ENCODE measurements at regions not wholly inside any gene's neighbourhood (a gene's known extent, or its start where the extent isn't known, plus 50 kb on each side); places are given as distances from the start of the nearest gene placed in this dataset.

DNA sequence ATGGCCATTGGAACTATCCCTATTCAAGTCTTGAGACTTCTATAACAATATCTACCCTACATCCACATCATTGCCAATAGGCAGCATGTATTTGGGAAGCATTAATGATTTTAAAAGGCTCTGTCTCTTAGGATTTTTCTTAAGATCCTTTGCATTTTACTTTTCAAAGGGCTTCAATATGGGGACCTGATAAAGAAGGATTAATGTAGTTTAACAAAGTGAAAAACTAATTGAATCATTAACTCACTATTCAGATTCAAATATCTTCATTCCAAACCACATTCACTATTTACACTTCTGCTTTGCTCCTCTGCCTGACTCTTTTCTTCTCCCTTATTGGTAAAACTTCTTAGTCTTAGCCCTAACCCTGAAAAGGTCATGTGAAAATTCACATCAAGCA lies 333.0 kb downstream of the EPHA7 start:
- CTCF ChIA-PET = no interaction called here

DNA sequence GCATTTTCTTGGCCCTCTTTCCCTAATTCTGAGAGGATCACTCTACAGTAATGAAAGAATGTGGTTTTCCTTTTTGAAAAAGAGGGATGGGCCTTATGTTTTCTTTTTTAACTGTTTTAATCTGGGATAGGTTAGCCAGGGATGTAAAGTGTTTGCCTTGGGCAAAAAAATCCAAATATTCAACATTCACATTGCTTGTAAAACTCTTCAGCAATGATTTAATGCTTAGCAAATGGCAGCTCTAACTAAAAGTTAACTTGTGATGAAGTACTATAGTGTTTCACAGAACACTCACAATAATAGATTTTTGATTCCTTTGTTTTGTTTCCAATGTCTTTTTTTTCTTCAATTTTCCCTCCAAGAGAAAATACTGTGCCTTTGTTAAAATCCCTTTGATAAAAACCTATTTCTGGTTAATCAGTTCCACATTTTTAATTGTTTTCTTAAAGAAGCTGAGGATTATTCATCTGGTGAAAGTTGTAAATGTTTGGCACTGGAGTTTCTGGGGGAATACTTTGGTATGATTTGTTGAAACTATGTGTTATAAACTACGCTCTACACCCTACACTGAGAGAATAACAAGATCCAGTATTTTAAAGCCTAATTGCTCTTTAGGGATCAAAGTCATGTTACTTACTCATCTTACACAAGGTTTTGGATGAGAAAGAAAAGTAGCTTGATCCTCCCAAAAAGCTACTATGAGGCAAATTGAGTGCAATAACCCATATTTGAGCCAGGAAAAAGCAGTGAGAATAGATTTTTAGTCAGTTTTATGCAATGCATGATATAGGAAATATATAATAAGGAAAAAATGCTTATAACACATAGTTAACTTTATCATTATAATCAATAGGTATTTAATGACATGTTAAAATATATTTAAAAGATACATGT lies 335.8 kb downstream of the EPHA7 start:
- BruUV-seq (replicated peaks) = no TSS peak
- H3K36me3 ChIP-seq (ENCODE audit: insufficient read depth, low read length, poor library complexity, severe bottlenecking) = no peaks in the 10 kb centered on the region
- H3K27ac ChIP-seq (ENCODE audit: low read depth, low read length, poor library complexity, severe bottlenecking) = no peak overlapping the region
- H3K27me3 ChIP-seq (replicated peaks; ENCODE audit: insufficient read depth, low read depth, low read length, poor library complexity) = no peaks in the 10 kb centered on the region
- ChIA-PET POLR2A (ENCODE audit: low non-redundant PET) (no interaction called here), CTCF (no interaction called here)
- intact Hi-C loops (cut with micrococcal nuclease; ENCODE audit: unreplicated experiment) = no loop called here
- no peak for DNase-seq (ENCODE audit: low spot score)
- H3K4me3 ChIP-seq (ENCODE audit: low read depth, low read length, poor library complexity, severe bottlenecking) = no peak overlapping the region
- TF ChIP-seq EZH2 (IDR thresholded peaks at IDR 0.05; ENCODE audit: borderline replicate concordance, low read depth, low read length, poor library complexity, severe bottlenecking) = no peak
- TF ChIP-seq, protein P1, sequence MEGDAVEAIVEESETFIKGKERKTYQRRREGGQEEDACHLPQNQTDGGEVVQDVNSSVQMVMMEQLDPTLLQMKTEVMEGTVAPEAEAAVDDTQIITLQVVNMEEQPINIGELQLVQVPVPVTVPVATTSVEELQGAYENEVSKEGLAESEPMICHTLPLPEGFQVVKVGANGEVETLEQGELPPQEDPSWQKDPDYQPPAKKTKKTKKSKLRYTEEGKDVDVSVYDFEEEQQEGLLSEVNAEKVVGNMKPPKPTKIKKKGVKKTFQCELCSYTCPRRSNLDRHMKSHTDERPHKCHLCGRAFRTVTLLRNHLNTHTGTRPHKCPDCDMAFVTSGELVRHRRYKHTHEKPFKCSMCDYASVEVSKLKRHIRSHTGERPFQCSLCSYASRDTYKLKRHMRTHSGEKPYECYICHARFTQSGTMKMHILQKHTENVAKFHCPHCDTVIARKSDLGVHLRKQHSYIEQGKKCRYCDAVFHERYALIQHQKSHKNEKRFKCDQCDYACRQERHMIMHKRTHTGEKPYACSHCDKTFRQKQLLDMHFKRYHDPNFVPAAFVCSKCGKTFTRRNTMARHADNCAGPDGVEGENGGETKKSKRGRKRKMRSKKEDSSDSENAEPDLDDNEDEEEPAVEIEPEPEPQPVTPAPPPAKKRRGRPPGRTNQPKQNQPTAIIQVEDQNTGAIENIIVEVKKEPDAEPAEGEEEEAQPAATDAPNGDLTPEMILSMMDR (conservative IDR thresholded peaks at IDR 0.05; ENCODE audit: low read depth, low read length) = no peak
- no peaks in the 10 kb centered on the region for H3K9me3 ChIP-seq (ENCODE audit: low read depth, low read length, poor library complexity, severe bottlenecking)
- H3K4me1 ChIP-seq (ENCODE audit: insufficient read depth, low read length, poor library complexity, severe bottlenecking) = peaks cover 36% of the 10 kb centered on the region

More for the DNA sequence above, 333.0 kb downstream of the EPHA7 start:
- intact Hi-C loops (cut with micrococcal nuclease; ENCODE audit: unreplicated experiment) = no loop called here
- Histone ChIP-seq H3K27me3 (replicated peaks; ENCODE audit: insufficient read depth, low read depth, low read length, poor library complexity) (no peaks in the 10 kb centered on the region), H3K9me3 (ENCODE audit: low read depth, low read length, poor library complexity, severe bottlenecking) (no peaks in the 10 kb centered on the region), H3K4me1 (ENCODE audit: insufficient read depth, low read length, poor library complexity, severe bottlenecking) (peaks cover 49% of the 10 kb centered on the region), H3K36me3 (ENCODE audit: insufficient read depth, low read length, poor library complexity, severe bottlenecking) (no peaks in the 10 kb centered on the region), H3K27ac (ENCODE audit: low read depth, low read length, poor library complexity, severe bottlenecking) (no peak overlapping the region), H3K4me3 (ENCODE audit: low read depth, low read length, poor library complexity, severe bottlenecking) (no peak overlapping the region)
- POLR2A ChIA-PET (ENCODE audit: low non-redundant PET) = no interaction called here
- no peak for TF ChIP-seq EZH2 (IDR thresholded peaks at IDR 0.05; ENCODE audit: borderline replicate concordance, low read depth, low read length, poor library complexity, severe bottlenecking)
- TF ChIP-seq, protein P1 (conservative IDR thresholded peaks at IDR 0.05; ENCODE audit: low read depth, low read length) = no peak
- no TSS peak for BruUV-seq (replicated peaks)
- no peak for DNase-seq (ENCODE audit: low spot score)

DNA sequence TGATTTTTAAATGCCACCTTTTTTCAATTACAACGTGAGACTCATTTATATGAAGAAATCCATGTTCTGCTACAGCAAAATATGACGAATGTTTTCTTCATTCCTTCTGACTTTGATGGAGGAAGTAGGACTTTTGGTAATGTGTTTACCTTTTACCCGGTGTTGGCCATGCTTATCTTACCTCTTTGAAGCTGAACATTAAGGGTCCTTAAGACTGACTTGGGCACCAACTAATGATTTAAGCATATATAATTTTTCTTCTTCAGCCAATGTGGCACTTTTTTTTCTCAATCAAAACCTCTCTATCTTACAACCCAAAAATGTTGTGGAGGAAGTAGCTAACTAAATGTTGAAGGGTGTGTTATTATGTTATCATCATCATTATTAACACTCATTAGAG lies 337.5 kb downstream of the EPHA7 start:
- Histone ChIP-seq H3K4me1 (ENCODE audit: insufficient read depth, low read length, poor library complexity, severe bottlenecking) (peaks cover 21% of the 10 kb centered on the region), H3K36me3 (ENCODE audit: insufficient read depth, low read length, poor library complexity, severe bottlenecking) (no peaks in the 10 kb centered on the region), H3K27me3 (replicated peaks; ENCODE audit: insufficient read depth, low read depth, low read length, poor library complexity) (no peaks in the 10 kb centered on the region), H3K9me3 (ENCODE audit: low read depth, low read length, poor library complexity, severe bottlenecking) (no peaks in the 10 kb centered on the region), H3K27ac (ENCODE audit: low read depth, low read length, poor library complexity, severe bottlenecking) (no peak overlapping the region), H3K4me3 (ENCODE audit: low read depth, low read length, poor library complexity, severe bottlenecking) (no peak overlapping the region)
- intact Hi-C loops (cut with micrococcal nuclease; ENCODE audit: unreplicated experiment) = no loop called here
- BruUV-seq (replicated peaks) = no TSS peak
- TF ChIP-seq EZH2 (IDR thresholded peaks at IDR 0.05; ENCODE audit: borderline replicate concordance, low read depth, low read length, poor library complexity, severe bottlenecking) = no peak
- TF ChIP-seq, protein P1 (conservative IDR thresholded peaks at IDR 0.05; ENCODE audit: low read depth, low read length) = no peak
- ChIA-PET CTCF (no interaction called here), POLR2A (ENCODE audit: low non-redundant PET) (no interaction called here)
- no peak for DNase-seq (ENCODE audit: low spot score)

Measured in A673 (cell line).